Stimulated activated CD8-positive, alpha-beta memory T cell treated with anti-CD3 and anti-CD28 coated beads, Interleukin-15, amount 100 ng/mL, for 4 hours (primary cell): ENCODE measurements at regions not wholly inside any gene's neighbourhood (a gene's known extent, or its start where the extent isn't known, plus 50 kb on each side); places are given as distances from the start of the nearest gene placed in this dataset.
"Not testable (repeated sequence)": the region's sequence is repeated elsewhere in the genome, so short reads cannot be mapped to it uniquely, and the experiment has no call there.

Source experiments
- DNase-seq, 2 donors: peaks; one replicate each; pipeline ENCODE4 v3.0.0-alpha.2; 2020; ENCODE audit warnings: low read depth in 2 of 2

DNA sequence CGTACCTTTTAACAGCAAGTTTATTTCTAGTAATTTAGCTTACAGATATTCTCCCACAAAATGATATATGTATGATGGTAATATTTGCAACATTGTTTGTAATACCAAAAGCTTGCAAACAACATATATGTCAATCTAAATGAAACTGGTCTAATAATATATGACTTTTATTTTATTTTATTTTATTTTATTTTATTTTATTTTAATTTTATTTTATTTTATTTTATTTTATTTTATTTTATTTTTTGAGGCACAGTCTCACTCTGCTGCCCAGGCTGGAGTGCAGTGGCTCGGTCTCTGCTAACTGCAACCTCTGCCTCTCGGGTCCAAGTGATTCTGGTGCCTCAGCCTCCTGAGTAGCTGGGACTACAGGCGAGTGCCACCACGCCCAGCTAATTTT lies 94.6 kb upstream of the ABCA1 start:
- not testable (repeated sequence) for DNase-seq

DNA sequence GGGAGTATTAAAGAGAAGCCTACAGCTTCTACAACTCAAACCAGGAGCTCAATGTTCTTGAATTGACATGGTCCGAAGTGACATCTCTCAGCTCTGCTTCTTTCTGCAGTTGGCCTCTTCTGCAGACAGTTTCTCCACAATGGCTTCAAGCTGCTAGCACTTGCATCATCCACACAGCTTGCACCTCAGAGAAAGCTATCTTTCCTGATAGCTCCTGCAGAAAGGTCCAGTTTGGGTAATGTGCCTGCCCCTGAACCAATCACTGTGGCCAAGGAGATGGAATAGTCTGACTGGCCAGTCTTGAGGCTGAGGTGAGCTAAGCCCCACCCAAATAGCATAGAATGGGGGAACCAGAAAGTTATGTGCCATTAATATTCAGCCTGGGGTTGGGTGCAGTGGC lies 95.8 kb upstream of the ABCA1 start:
- DNase-seq = no peak

- no peak for DNase-seq
Observed at GRCh38 chr9:105024529-105024928, 96.6 kb upstream of the ABCA1 start.

DNA sequence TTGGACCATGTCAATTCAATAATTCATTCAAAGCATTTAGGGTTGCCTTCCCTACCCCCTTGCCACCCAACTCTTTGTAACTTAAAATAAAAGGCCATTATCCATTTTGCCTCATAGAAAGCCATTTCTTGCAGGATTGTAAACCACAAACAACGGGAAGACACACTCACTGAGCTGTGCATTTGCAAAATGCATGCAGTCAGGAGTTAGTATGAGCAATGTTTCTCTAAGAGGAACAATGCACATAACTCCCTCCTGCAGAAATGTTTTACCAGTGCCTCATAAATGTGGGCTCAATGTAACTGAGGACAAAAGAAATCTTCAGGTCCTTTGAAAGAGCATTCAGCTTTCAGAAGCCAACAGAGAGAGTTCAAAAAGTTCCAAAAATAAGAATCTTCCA lies 98.5 kb upstream of the ABCA1 start:
- no peak for DNase-seq

DNA sequence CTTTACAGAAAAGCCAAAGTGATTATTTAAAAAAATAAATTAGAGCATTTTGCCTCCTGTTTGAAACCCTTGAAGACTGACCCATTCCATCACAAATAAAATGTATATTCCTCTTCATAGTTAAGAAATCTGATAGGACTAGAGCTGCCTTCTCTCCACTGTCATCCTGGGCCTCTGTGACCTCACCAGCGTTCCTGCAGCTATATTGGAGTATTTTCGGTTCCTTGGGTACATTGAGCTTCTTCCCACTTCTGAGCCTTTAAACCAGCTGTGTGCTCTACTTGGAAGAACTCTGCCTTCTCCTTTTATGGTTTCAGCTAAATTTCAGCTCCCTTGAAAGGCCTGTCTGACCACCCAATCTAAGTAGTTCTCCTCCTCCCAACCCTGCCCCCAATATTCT lies 99.1 kb upstream of the ABCA1 start:
- DNase-seq = no peak

GRCh38 chr9:105030285-105030684 lies 102.3 kb upstream of the ABCA1 start:
- DNase-seq = no peak

DNA sequence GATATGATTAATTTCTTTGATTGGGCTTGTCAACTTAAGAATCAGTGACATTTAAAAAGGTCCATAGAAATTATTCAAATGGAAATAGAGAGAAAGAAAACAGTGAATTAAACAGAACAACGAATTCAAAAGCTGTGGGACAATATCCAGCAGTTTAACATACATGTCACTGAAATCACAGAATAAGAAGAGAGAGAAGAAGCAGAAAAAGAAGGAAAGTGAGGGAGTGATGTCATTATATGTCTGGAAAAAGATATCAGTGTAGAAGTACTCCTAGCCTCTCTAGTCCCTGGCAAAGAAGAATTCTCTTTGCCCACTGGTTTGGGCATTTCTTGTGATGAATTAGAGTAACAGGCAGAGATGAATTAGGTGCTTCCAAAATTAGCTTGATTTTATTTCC lies 109.2 kb upstream of the ABCA1 start:
- DNase-seq = no peak

- no peak for DNase-seq
Observed at GRCh38 chr9:105038051-105038450, 110.1 kb upstream of the ABCA1 start.

GRCh38 chr9:105039175-105039799 lies 111.3 kb upstream of the ABCA1 start:
- no peak for DNase-seq

DNA sequence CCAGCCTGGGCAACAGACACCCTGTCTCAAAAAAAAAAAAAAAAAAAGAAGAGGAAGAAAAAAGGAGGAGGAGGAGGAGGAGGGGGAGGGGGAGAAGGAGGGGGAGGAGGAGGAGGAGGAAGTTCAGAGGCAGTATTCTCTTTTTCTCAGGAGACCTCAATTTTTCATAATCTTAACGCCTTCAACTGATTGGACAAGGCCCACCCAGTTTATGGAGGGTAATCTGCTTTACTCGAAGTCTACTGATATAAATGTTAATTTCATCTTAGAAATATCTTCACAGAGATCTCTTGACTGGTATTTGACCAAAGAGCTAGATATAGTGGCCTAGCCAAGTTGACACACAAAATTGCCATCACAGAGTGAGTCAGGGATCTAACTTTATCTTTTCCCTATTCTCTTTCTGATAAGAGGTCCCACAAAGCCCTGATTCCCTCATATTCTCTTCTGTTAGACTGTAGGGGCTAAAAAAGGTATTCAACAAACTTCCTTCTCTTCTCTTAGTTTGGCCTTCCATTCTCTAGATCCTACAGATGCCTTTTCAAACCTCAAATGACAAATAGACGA lies 115.5 kb upstream of the ABCA1 start:
- DNase-seq = no peak

DNA sequence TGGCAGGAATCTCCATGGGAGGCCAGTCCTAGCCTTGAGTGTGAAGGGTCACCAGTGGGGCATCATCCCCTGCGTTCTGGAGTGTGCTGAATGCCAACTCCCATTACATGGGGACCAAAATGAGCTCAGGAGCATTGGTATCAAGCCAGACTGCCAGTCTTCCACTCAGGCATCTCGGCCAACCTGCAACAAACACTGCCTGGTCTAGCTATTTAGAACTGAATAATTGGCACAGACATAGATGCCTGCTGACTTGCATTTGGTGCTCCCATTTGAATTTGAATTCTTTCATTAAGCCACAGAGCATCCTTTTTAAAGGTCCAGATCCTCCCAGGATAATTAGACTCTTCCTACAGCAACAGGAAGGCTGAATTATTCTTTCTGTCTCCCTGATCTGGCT lies 116.6 kb upstream of the ABCA1 start:
- DNase-seq = no peak

GRCh38 chr9:105046907-105047741 lies 119.2 kb upstream of the ABCA1 start:
- DNase-seq = no peak

DNA sequence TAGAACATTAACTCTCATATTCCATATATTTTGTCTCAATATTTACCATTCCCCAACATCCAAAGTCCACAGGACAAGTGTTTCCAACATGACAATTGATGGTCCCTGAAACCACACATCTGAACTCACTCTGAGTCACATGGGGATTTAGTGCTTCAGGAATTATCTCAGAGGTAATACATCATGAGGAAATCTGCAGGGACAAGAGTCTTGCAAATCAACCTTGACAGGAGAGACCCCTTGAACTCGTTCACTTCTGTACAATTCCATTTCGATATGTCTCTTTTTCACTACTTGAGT lies 119.7 kb upstream of the ABCA1 start:
- DNase-seq = no peak

DNA sequence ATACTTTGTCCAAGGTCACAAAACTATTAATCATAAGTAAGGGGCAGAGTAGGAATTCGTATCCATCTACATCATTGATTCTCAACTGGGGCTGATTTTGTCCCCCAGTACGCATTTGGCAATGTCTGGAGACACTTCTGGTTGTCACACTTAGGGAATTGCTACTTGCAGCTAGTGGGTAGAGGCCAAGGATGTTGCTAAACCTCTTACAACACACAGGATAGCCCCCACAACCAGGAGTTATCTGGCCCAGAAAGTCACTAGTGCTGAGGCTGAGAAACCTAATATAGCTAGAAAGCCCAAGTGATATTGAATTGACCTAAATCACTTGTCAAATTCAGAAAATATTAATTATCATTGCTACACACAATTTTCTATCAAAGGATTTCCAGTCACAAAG lies 120.4 kb upstream of the ABCA1 start:
- DNase-seq = no peak

- DNase-seq = no peak
Observed at GRCh38 chr9:105050296-105050695, 122.3 kb upstream of the ABCA1 start.

DNA sequence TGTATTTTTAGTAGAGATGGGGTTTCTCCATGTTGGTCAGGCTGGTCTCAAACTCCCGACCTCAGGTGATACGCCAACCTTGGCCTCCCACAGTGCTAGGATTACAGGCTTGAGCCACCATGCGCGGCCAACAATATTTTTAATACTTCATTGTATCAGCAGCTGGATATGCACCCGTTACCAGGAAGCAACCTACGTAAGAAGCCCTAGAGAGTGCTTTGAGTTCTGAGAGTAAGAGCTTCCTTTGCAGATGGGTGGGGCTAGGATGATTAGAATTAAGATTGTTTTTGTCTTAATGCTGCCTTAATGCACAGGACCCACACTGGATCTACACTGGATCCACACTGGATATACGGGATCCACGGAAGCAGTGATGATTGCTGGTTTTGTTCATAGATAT lies 123.9 kb upstream of the ABCA1 start:
- DNase-seq = no peak

GRCh38 chr9:105052346-105052745 lies 124.4 kb upstream of the ABCA1 start:
- DNase-seq = no peak

DNA sequence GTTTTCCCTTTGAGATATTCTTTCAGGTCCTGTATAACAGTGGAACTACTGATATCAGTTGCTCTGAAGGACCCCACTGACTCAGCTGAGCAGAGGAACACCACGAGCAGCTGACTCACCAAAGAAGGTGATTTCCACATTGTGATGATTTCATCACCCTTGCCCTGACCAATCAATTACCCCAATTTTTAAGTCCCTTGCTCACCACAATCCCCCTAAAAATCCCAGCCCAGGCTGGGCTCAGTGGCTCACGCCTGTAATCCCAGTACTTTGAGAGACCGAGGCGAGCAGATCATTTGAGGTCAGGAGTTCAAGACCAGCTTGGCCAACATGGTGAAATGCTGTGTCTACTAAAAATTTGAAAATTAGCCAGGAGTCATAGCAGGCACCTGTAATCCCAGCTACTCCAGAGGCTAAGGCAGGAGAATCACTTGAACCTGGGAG lies 125.3 kb upstream of the ABCA1 start:
- DNase-seq = no peak

GRCh38 chr9:105054491-105054890 lies 126.5 kb upstream of the ABCA1 start:
- DNase-seq = no peak

GRCh38 chr9:105055917-105056316 lies 128.0 kb upstream of the ABCA1 start:
- DNase-seq = no peak

DNA sequence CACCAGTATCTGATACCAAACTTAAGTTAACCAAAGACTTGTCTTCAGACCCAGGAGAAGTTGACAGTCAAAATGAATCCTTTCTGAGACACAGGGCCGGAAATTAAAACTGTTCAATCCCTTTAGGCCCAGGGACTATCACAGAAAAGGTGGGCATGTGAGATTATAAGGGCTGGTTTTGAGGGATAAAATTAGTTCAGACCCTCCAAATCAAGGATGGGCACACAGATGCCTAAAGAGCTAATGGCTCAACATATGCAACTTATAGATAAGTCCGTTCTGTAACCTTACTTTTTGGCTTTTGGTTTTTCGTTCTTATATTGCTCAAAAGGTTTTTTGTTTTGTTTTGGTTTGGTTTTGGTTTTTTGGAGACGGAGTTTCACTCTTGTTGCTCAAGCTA lies 129.6 kb upstream of the ABCA1 start:
- DNase-seq = no peak

DNA sequence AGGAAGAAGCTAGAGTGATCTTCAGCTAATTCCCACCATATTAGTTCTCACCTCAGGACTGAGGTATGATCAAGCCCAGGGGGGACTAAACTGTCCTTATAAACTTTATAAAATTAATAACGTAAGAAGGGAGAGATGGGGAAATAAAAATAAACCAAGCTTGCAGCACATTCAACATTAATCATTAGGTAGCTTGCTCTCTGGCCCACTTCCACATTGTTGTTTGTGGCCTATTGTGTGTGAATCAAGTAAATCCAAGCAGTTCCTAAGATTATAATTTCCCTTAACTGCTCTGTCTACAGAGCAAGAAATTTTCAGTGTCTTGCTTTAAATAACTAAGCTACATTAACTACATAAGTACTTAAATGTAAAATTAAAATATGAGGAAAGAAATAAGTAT lies 131.3 kb upstream of the ABCA1 start:
- DNase-seq = no peak

- no peak for DNase-seq
Observed at GRCh38 chr9:105062222-105062855, 134.4 kb upstream of the ABCA1 start.
